ENCODE measurements at regions not wholly inside any gene's neighbourhood (a gene's known extent, or its start where the extent isn't known, plus 50 kb on each side); places are given as distances from the start of the nearest gene placed in this dataset.
"Not testable (repeated sequence)": the region's sequence is repeated elsewhere in the genome, so short reads cannot be mapped to it uniquely, and the experiment has no call there.

DNA sequence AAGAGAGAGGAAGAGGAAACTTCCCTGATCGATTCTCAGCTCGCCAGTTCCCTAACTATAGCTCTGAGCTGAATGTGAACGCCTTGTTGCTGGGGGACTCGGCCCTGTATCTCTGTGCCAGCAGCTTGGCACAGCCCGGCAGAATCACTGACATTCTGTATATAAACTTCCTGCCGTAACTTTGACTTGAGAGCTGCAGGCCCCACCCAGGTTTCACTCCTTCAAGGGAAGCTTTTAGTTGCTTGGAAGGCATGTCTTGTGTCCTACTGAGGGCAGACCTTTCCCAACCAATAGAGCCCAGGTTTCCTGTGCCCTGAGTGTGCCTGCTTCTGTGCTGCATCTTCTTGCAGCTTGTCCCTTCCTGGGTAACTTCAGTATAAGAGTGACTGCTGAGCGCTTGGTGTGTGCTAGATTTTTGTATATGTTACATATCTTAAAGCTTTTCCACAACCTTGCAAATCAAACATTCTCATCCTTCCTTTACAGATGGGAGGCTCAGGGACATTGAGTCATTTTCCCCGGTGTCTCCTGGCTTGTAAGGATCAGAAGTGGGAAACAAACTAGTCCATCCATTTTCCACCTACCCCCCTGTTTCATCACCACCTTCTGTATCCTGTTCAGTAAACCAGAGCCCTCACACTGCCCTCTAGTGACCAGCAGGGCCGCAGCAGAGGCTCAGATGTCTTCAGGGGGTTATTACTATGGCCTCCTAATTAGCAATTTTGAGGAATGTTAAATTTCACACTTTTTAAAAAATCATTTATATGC is 225.2 kb upstream of the PRSS58 start:
- H3K4me3 ChIP-seq = no peak overlapping the region
- H3K9me3 ChIP-seq = no peaks in the 10 kb centered on the region
- peak in 2 of 3 donors; percentile 65 to 77 for DNase-seq
- TF ChIP-seq, protein P1, sequence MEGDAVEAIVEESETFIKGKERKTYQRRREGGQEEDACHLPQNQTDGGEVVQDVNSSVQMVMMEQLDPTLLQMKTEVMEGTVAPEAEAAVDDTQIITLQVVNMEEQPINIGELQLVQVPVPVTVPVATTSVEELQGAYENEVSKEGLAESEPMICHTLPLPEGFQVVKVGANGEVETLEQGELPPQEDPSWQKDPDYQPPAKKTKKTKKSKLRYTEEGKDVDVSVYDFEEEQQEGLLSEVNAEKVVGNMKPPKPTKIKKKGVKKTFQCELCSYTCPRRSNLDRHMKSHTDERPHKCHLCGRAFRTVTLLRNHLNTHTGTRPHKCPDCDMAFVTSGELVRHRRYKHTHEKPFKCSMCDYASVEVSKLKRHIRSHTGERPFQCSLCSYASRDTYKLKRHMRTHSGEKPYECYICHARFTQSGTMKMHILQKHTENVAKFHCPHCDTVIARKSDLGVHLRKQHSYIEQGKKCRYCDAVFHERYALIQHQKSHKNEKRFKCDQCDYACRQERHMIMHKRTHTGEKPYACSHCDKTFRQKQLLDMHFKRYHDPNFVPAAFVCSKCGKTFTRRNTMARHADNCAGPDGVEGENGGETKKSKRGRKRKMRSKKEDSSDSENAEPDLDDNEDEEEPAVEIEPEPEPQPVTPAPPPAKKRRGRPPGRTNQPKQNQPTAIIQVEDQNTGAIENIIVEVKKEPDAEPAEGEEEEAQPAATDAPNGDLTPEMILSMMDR (IDR thresholded peaks at IDR 0.05) = peak; percentile 62
- ATAC-seq = peak; percentile 83
- H3K4me1 ChIP-seq (ENCODE audit: low read depth) = peaks cover 4% of the 10 kb centered on the region
- no peaks in the 10 kb centered on the region for H3K36me3 ChIP-seq (ENCODE audit: low read depth)
- intact Hi-C loops (cut with DNase I, micrococcal nuclease) = no loop called here

- H3K9me3 ChIP-seq = no peaks in the 10 kb centered on the region
- H3K36me3 ChIP-seq (ENCODE audit: low read depth) = no peaks in the 10 kb centered on the region
- TF ChIP-seq, protein P1 (IDR thresholded peaks at IDR 0.05) = no peak
- ATAC-seq (no peak), DNase-seq (no peak)
- intact Hi-C loops (cut with DNase I, micrococcal nuclease) = no loop called here
- no peak overlapping the region for H3K4me3 ChIP-seq
- peaks cover 4% of the 10 kb centered on the region for H3K4me1 ChIP-seq (ENCODE audit: low read depth)
Measured at GRCh38 chr7:142481548-142481947, 223.7 kb upstream of the PRSS58 start.

DNA sequence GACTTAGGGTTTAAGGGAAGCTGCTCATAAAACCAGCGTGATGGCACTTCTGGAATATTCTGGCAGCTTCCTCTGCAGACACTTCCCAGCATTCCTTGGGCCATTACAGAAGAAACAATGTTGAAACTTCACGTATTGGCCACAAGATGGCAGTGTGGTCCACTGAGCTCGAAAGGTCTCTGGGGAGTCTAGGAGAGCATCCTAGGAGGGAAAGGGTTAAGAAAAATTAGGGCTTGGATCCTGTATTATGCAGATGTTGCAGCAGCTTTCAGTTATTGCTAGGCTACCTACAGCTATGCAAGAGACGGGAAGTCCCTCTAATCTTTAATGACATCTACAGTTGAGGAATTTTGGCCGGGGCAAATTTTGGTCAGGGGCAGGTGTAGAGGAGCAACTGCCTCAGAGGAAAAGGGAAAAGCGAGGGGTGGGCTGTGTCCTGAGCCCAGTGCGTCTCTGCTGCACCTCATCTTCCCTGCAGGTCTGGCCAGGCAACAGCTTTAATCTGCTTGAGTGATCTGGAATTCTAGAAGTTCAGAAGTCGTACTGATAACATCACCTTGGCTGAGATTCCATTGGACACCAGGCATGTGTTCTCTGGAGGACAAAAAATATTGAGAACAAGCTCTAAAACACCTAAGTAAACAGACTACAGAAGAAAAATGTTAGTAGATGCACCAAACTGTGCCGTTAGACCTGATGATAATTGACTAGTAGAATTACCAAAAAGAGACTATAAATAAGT is 220.8 kb upstream of the PRSS58 start:
- Histone ChIP-seq H3K4me1 (ENCODE audit: low read depth) (peaks cover 4% of the 10 kb centered on the region), H3K36me3 (ENCODE audit: low read depth) (no peaks in the 10 kb centered on the region), H3K9me3 (no peaks in the 10 kb centered on the region), H3K4me3 (no peak overlapping the region)
- TF ChIP-seq, protein P1 (IDR thresholded peaks at IDR 0.05) = peak; percentile 38
- intact Hi-C loops (cut with DNase I, micrococcal nuclease) = no loop called here
- ATAC-seq (peak; percentile 82), DNase-seq (peak in 1 of 3 donors; percentile 75)

DNA sequence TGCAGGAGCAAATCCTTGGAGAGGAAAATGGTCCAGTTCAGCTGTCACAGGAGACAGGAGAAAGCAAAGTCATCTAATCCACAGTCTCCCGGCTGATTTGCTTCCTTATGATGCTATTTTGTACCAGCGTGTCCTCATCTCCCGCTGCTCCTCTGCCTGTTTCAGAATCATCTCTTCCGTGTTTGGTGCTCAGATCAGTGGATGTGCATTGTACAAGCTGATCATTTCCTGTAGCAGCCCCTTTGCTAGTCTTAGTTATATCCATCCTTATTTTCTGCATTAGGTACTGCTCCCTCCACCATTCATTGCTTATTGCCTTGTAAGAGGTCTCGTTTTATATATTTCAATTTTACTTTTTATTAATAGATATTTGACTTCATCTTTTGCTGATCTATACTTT is 219.9 kb upstream of the PRSS58 start:
- H3K36me3 ChIP-seq (ENCODE audit: low read depth); H3K4me3 ChIP-seq; intact Hi-C loops (cut with DNase I, micrococcal nuclease); H3K4me1 ChIP-seq (ENCODE audit: low read depth); DNase-seq; H3K9me3 ChIP-seq; ATAC-seq: not testable (repeated sequence)

- intact Hi-C loops (cut with DNase I, micrococcal nuclease) = no loop called here
- TF ChIP-seq, protein P1 (IDR thresholded peaks at IDR 0.05) = no peak
Measured at GRCh38 chr7:142477079-142477651, 219.3 kb upstream of the PRSS58 start.

DNA sequence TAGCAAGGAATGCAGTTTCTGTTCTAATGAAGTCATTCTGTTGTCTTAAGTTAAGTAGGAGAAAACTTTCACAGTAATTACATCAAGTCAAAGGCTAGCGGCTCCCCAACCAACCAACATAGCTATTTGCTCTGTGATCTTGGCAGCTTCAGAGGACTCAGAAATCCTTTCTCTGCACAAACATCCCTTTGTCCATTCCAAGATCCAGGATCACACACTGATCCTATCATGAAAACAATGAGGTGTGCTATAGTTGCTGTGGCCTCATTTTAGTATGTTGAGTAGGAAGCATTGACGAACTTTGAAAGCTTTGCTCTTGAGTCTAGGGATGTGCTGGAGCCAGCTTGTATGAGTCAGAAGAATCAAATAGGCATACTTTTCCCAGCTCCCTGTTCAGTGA is 218.2 kb upstream of the PRSS58 start:
- H3K36me3 ChIP-seq (ENCODE audit: low read depth) = no peaks in the 10 kb centered on the region
- ATAC-seq (no peak), DNase-seq (no peak)
- H3K9me3 ChIP-seq = no peaks in the 10 kb centered on the region
- no peak overlapping the region for H3K4me3 ChIP-seq
- intact Hi-C loops (cut with DNase I, micrococcal nuclease) = no loop called here
- TF ChIP-seq, protein P1 (IDR thresholded peaks at IDR 0.05) = no peak
- no peaks in the 10 kb centered on the region for H3K4me1 ChIP-seq (ENCODE audit: low read depth)

More at GRCh38 chr7:142477079-142477651, 219.3 kb upstream of the PRSS58 start:
- DNase-seq = no peak
- Histone ChIP-seq H3K36me3 (ENCODE audit: low read depth) (no peaks in the 10 kb centered on the region), H3K9me3 (no peaks in the 10 kb centered on the region), H3K4me3 (no peak overlapping the region), H3K4me1 (ENCODE audit: low read depth) (no peaks in the 10 kb centered on the region)
- no peak for ATAC-seq

Data from mucosa of descending colon (tissue), 3 donors.